ENCODE measurements at regions not wholly inside any gene's neighbourhood (a gene's known extent, or its start where the extent isn't known, plus 50 kb on each side); places are given as distances from the start of the nearest gene placed in this dataset.

GRCh38 chr20:39825950-39826349 is 863.1 kb downstream of the MAFB start:
- no peaks in the 10 kb centered on the region for H3K27me3 ChIP-seq (replicated peaks; ENCODE audit: insufficient read depth)
- 53 to 74% methylated on average over 3 of the region's 3 CpGs for WGBS, 2 experiments (ENCODE audit: low coverage in 1 of 2, low lambda C conversion rate in 2 of 2, missing lambda C conversion rate in 2 of 2)
- H4K20me1 ChIP-seq (ENCODE audit: insufficient read depth): no peaks in the 10 kb centered on the region
- peak overlapping the region; percentile 14 for H3K4me2 ChIP-seq (ENCODE audit: unreplicated experiment)
- H3K4me1 ChIP-seq (ENCODE audit: insufficient read depth): peaks cover 40% of the 10 kb centered on the region
- peaks cover 24% of the 10 kb centered on the region for H3F3A ChIP-seq (ENCODE audit: insufficient read depth)
- no peak overlapping the region for H3K9ac ChIP-seq
- H3K79me2 ChIP-seq (ENCODE audit: insufficient read depth): no peaks in the 10 kb centered on the region
- no peak overlapping the region for H2AFZ ChIP-seq
- peak; percentile 61 for DNase-seq
- H3K27ac ChIP-seq: no peak overlapping the region
- in situ Hi-C loops (cut with MboI): no loop called here
- H3K9me3 ChIP-seq (ENCODE audit: low read depth): no peaks in the 10 kb centered on the region
- TF ChIP-seq EZH2phosphoT487 (IDR thresholded peaks at IDR 0.05; ENCODE audit: insufficient read depth, low read depth): no peak
- TF ChIP-seq EZH2 (IDR thresholded peaks at IDR 0.05; ENCODE audit: insufficient read depth, poor library complexity, severe bottlenecking): no peak
- H3K9me2 ChIP-seq (ENCODE audit: insufficient read depth): no peaks in the 10 kb centered on the region
- H3K4me3 ChIP-seq: no peak overlapping the region
- H3K36me3 ChIP-seq (ENCODE audit: low read depth): no peaks in the 10 kb centered on the region

DNA sequence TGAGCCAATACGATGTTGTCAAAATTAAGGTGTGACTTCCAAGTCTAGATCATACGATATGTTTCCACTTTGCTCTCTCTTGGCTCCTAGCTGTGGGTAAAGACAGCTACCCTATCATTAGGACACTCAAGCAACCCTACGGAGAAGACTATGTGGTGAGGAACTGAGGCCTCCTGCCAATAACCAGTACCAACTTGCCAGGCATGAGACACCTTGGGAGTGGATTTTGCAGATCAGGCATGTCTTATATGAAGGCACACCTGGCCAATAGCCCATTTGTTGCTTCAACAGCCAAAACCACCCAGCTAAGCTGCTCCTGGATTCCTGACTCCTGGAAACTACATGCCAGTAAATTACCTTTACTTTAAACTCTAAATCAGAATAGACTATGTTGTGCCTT is 863.4 kb downstream of the DHX35 start:
- peaks cover 24% of the 10 kb centered on the region for H3F3A ChIP-seq (ENCODE audit: insufficient read depth)
- no peaks in the 10 kb centered on the region for H3K27me3 ChIP-seq (replicated peaks; ENCODE audit: insufficient read depth)

GRCh38 chr20:39823224-39823623 is 861.1 kb downstream of the DHX35 start:
- in situ Hi-C loops (cut with MboI): no loop called here
- Histone ChIP-seq H3K4me1 (ENCODE audit: insufficient read depth) (peaks cover 40% of the 10 kb centered on the region), H3K36me3 (ENCODE audit: low read depth) (no peaks in the 10 kb centered on the region), H3K27ac (peak overlapping the region; percentile 81), H4K20me1 (ENCODE audit: insufficient read depth) (no peaks in the 10 kb centered on the region), H3K9me2 (ENCODE audit: insufficient read depth) (no peaks in the 10 kb centered on the region), H3K9ac (peak overlapping the region; percentile 50; the same call in 1 of the 2 replicates), H3K4me3 (peak overlapping the region; percentile 38), H3F3A (ENCODE audit: insufficient read depth) (peaks cover 24% of the 10 kb centered on the region), H3K79me2 (ENCODE audit: insufficient read depth) (no peaks in the 10 kb centered on the region), H3K4me2 (ENCODE audit: unreplicated experiment) (peak overlapping the region; percentile 74), H3K27me3 (replicated peaks; ENCODE audit: insufficient read depth) (no peaks in the 10 kb centered on the region), H3K9me3 (ENCODE audit: low read depth) (no peaks in the 10 kb centered on the region), H2AFZ (no peak overlapping the region)
- DNase-seq: peak; percentile 93
- WGBS, 2 experiments (ENCODE audit: low coverage in 1 of 2, low lambda C conversion rate in 2 of 2, missing lambda C conversion rate in 2 of 2): 0 to 5% methylated on average over 4 of the region's 4 CpGs
- TF ChIP-seq EZH2 (IDR thresholded peaks at IDR 0.05; ENCODE audit: insufficient read depth, poor library complexity, severe bottlenecking): no peak
- TF ChIP-seq EZH2phosphoT487 (IDR thresholded peaks at IDR 0.05; ENCODE audit: insufficient read depth, low read depth): peak; percentile 83; the same call in 1 of the 2 replicates

More for the DNA sequence above, 863.4 kb downstream of the DHX35 start:
- Histone ChIP-seq H3K9me2 (ENCODE audit: insufficient read depth) (no peaks in the 10 kb centered on the region), H3K36me3 (ENCODE audit: low read depth) (no peaks in the 10 kb centered on the region), H4K20me1 (ENCODE audit: insufficient read depth) (no peaks in the 10 kb centered on the region), H3K9me3 (ENCODE audit: low read depth) (no peaks in the 10 kb centered on the region), H3K27ac (no peak overlapping the region), H2AFZ (no peak overlapping the region), H3K79me2 (ENCODE audit: insufficient read depth) (no peaks in the 10 kb centered on the region), H3K4me1 (ENCODE audit: insufficient read depth) (peaks cover 40% of the 10 kb centered on the region), H3K9ac (no peak overlapping the region), H3K4me3 (no peak overlapping the region), H3K4me2 (ENCODE audit: unreplicated experiment) (peak overlapping the region; percentile 14)
- no peak for TF ChIP-seq EZH2 (IDR thresholded peaks at IDR 0.05; ENCODE audit: insufficient read depth, poor library complexity, severe bottlenecking)
- TF ChIP-seq EZH2phosphoT487 (IDR thresholded peaks at IDR 0.05; ENCODE audit: insufficient read depth, low read depth): no peak
- 96 to 97% methylated on average over 3 of the region's 3 CpGs for WGBS, 2 experiments (ENCODE audit: low coverage in 1 of 2, low lambda C conversion rate in 2 of 2, missing lambda C conversion rate in 2 of 2)
- no peak for DNase-seq
- in situ Hi-C loops (cut with MboI): no loop called here

DNA sequence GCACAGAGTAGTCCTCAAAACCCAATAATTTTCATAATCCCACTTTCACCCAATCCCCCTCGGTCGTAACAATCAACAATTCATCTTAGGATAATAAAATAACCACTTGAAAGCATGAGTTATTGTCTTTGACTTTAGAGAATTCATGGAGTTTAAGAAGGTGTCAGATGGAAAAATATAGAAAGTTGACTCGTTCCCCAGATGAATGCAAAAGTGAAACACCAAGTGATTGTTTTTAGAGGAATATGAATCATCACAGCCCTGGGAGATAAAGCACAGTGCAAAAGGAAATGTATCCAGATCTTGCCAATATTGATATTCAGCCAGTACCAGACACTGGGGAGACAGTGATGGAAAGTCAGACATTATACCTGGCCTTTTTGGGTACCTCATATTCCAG is 860.5 kb downstream of the DHX35 start:
- Histone ChIP-seq H3K79me2 (ENCODE audit: insufficient read depth) (no peaks in the 10 kb centered on the region), H3K4me1 (ENCODE audit: insufficient read depth) (peaks cover 40% of the 10 kb centered on the region), H3F3A (ENCODE audit: insufficient read depth) (peaks cover 24% of the 10 kb centered on the region), H3K4me2 (ENCODE audit: unreplicated experiment) (peak overlapping the region; percentile 74), H3K27me3 (replicated peaks; ENCODE audit: insufficient read depth) (no peaks in the 10 kb centered on the region), H3K9me3 (ENCODE audit: low read depth) (no peaks in the 10 kb centered on the region), H3K4me3 (peak overlapping the region; percentile 38), H2AFZ (no peak overlapping the region), H3K9me2 (ENCODE audit: insufficient read depth) (no peaks in the 10 kb centered on the region), H3K9ac (peak overlapping the region; percentile 50; the same call in 1 of the 2 replicates), H3K36me3 (ENCODE audit: low read depth) (no peaks in the 10 kb centered on the region), H4K20me1 (ENCODE audit: insufficient read depth) (no peaks in the 10 kb centered on the region), H3K27ac (peak overlapping the region; percentile 81)
- peak; percentile 80 for DNase-seq
- no peak for TF ChIP-seq EZH2 (IDR thresholded peaks at IDR 0.05; ENCODE audit: insufficient read depth, poor library complexity, severe bottlenecking)
- in situ Hi-C loops (cut with MboI): no loop called here
- WGBS, 2 experiments (ENCODE audit: low coverage in 1 of 2, low lambda C conversion rate in 2 of 2, missing lambda C conversion rate in 2 of 2): 6 to 12% methylated on average over 3 of the region's 3 CpGs
